BLaER1 treated with 17β-estradiol and CSF1 and Interleukin-3, amounts not matched to agents 10 nM and 100 nM (cell line): ENCODE measurements at regions not wholly inside any gene's neighbourhood (a gene's known extent, or its start where the extent isn't known, plus 50 kb on each side); places are given as distances from the start of the nearest gene placed in this dataset.
A peak's percentile ranks its signal among the peaks of the same experiment; 100 is the strongest.

Experiments
- H3K27ac ChIP-seq, 11 experiments: shearing (Covaris generic); formaldehyde crosslinking; 2 replicates each; pipeline ENCODE4 v1.8.1; 2022
- H3K27me3 ChIP-seq, 11 experiments: shearing (Covaris generic); formaldehyde crosslinking; 2 replicates each; pipeline ENCODE4 v1.8.1; 2022
- H3K36me3 ChIP-seq, 11 experiments: shearing (Covaris generic); formaldehyde crosslinking; 2 replicates each; pipeline ENCODE4 v1.8.1; 2022
- H3K4me1 ChIP-seq, 10 experiments: shearing (Covaris generic); formaldehyde crosslinking; 2 replicates each; pipeline ENCODE4 v1.8.1; 2022
- H3K4me2 ChIP-seq, 11 experiments: shearing (Covaris generic); formaldehyde crosslinking; 2 replicates each; pipeline ENCODE4 v1.8.1; 2022
- H3K4me3 ChIP-seq, 10 experiments: shearing (Covaris generic); formaldehyde crosslinking; 2 replicates each; pipeline ENCODE4 v1.8.1; 2022
- H3K9ac ChIP-seq, 11 experiments: shearing (Covaris generic); formaldehyde crosslinking; 2 replicates each; pipeline ENCODE4 v1.8.1; 2022
- H3K9me3 ChIP-seq, 11 experiments: shearing (Covaris generic); formaldehyde crosslinking; replicated peaks in 1 of 11; 2 replicates each; pipeline ENCODE4 v1.8.1; 2022
- H4K20me1 ChIP-seq, 11 experiments: shearing (Covaris generic); formaldehyde crosslinking; 2 replicates each; pipeline ENCODE4 v1.8.1; 2022
- Cebpa-rat ChIP-seq, 11 experiments: shearing (Covaris generic); IDR thresholded peaks; 2 replicates each; pipeline ENCODE4 v1.8.1; 2022

- Histone ChIP-seq H3K4me2 (no peak overlapping the region), H3K4me3 (no peak overlapping the region), H3K36me3 (no peaks in the 10 kb centered on the region), H3K9ac (no peak overlapping the region), H3K9me3 (peaks cover 0 to 12% (median 7%) of the 10 kb centered on the region in 11 experiments; a peak in 10 of 22 replicates), H4K20me1 (no peaks in the 10 kb centered on the region), H3K27ac (no peak overlapping the region), H3K27me3 (no peaks in the 10 kb centered on the region), H3K4me1 (peaks cover 0 to 9% (median 0%) of the 10 kb centered on the region in 10 experiments; a peak in 3 of 20 replicates)
- no peak for TF ChIP-seq Cebpa-rat (IDR thresholded peaks at IDR 0.05)
These were observed 54.2 kb upstream of the ANKRD1 start for GRCh38 chr10:90975096-90975495.

GRCh38 chr10:90977162-90977854, 56.4 kb upstream of the ANKRD1 start:
- Histone ChIP-seq H3K4me1 (peaks cover 0 to 9% (median 0%) of the 10 kb centered on the region in 10 experiments; a peak in 3 of 20 replicates), H3K27me3 (no peaks in the 10 kb centered on the region), H3K9ac (no peak overlapping the region), H3K27ac (no peak overlapping the region), H3K9me3 (peaks cover 0 to 12% (median 7%) of the 10 kb centered on the region in 11 experiments; a peak in 10 of 22 replicates), H3K36me3 (no peaks in the 10 kb centered on the region), H3K4me2 (peak overlapping the region in 4 of 11 experiments; percentile 6 to 22 (median 14); a peak in 4 of 22 replicates), H4K20me1 (no peaks in the 10 kb centered on the region), H3K4me3 (no peak overlapping the region)
- TF ChIP-seq Cebpa-rat (IDR thresholded peaks at IDR 0.05), result no peak

- H3K9me3 ChIP-seq, result peaks cover 0 to 12% (median 7%) of the 10 kb centered on the region in 11 experiments; a peak in 10 of 22 replicates
- H3K27me3 ChIP-seq, result no peaks in the 10 kb centered on the region
- peaks cover 0 to 9% (median 3%) of the 10 kb centered on the region in 10 experiments; a peak in 10 of 20 replicates for H3K4me1 ChIP-seq
- H3K36me3 ChIP-seq, result no peaks in the 10 kb centered on the region
- no peaks in the 10 kb centered on the region for H4K20me1 ChIP-seq
- no peak overlapping the region for H3K9ac ChIP-seq
- H3K27ac ChIP-seq, result no peak overlapping the region
- peak overlapping the region in 4 of 11 experiments; percentile 6 to 22 (median 14); a peak in 4 of 22 replicates for H3K4me2 ChIP-seq
- TF ChIP-seq Cebpa-rat (IDR thresholded peaks at IDR 0.05), result no peak
- H3K4me3 ChIP-seq, result no peak overlapping the region
These were observed 57.1 kb upstream of the ANKRD1 start for GRCh38 chr10:90977855-90978486.

DNA sequence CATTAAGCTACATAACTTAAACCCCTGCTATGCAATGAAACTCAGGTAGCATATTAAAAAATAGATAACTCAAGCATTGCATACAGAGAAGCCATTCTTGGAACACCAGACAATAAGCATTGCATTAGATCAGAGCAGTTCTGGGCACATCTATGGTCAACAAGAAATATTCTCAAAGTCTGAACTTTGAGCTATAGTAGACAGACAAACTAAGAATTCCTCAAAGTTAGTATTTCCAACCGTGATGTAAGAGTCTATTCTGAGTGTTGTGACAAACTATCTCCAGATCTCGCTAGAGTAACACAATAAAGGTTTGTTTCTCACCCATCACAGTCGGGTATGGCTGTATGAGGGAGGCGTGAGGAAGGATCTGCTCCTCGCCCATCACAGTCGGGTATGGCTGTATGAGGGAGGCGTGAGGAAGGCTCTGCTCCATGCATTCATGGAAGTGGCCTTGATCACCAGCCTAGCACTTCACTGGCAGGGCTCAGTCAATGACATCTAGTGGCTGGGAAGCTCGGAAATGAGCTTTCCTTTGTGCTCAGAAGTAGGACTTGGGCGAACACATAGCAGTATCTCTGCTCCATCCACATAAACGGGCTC, 61.6 kb upstream of the ANKRD1 start:
- no peak for TF ChIP-seq Cebpa-rat (IDR thresholded peaks at IDR 0.05)
- Histone ChIP-seq H3K4me3 (no peak overlapping the region), H3K4me2 (peak overlapping the region in 4 of 11 experiments; percentile 80 to 91 (median 84); a peak in 7 of 22 replicates), H3K27ac (peak overlapping the region in 1 of 11 experiments; percentile 75; a peak in 1 of 22 replicates), H3K4me1 (peaks cover 20 to 49% (median 39%) of the 10 kb centered on the region in 10 experiments), H3K9ac (no peak overlapping the region), H3K36me3 (no peaks in the 10 kb centered on the region), H3K9me3 (no peaks in the 10 kb centered on the region), H3K27me3 (no peaks in the 10 kb centered on the region), H4K20me1 (no peaks in the 10 kb centered on the region)

- Histone ChIP-seq H3K27ac (peak overlapping the region in 3 of 11 experiments; percentile 41 to 75 (median 75); a peak in 6 of 22 replicates), H3K4me3 (peak overlapping the region in 1 of 10 experiments; percentile 29; a peak in 1 of 20 replicates), H4K20me1 (no peaks in the 10 kb centered on the region), H3K9ac (peak overlapping the region in 2 of 11 experiments; percentile 65 to 74; a peak in 4 of 22 replicates), H3K27me3 (no peaks in the 10 kb centered on the region), H3K36me3 (no peaks in the 10 kb centered on the region), H3K4me2 (peak overlapping the region; percentile 55 to 91 (median 81)), H3K4me1 (peaks cover 20 to 64% (median 42%) of the 10 kb centered on the region in 10 experiments), H3K9me3 (no peaks in the 10 kb centered on the region)
- TF ChIP-seq Cebpa-rat (IDR thresholded peaks at IDR 0.05), result no peak
These were observed 63.1 kb upstream of the ANKRD1 start for GRCh38 chr10:90983914-90984549.

DNA sequence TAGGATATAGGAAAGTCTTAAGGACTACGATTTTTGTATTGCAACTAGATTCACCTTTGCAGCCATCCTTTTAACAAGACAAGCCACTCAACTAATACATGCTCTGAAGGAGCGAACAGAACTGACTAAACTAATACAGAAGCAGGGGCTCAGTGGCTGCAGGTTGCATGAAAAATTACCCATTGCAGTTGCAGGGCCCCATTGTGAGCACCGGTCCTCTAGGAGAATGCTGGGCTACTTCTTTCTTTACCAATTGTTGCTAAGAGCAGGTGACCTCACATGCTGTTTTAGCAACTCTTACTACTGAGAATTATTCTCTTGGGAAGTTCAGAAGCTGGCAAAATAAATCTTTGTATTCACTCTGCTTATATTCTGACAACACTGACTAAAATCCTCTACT, 64.0 kb upstream of the ANKRD1 start:
- Histone ChIP-seq H3K9ac (peak overlapping the region in 2 of 11 experiments; percentile 4 to 11; a peak in 1 of 22 replicates), H3K4me3 (no peak overlapping the region), H3K27ac (peak overlapping the region in 2 of 11 experiments; percentile 14 to 37; a peak in 3 of 22 replicates), H3K36me3 (no peaks in the 10 kb centered on the region), H4K20me1 (no peaks in the 10 kb centered on the region), H3K9me3 (no peaks in the 10 kb centered on the region), H3K4me2 (peak overlapping the region; percentile 55 to 91 (median 81); a peak in 20 of 22 replicates), H3K27me3 (no peaks in the 10 kb centered on the region), H3K4me1 (peaks cover 20 to 70% (median 46%) of the 10 kb centered on the region in 10 experiments)
- no peak for TF ChIP-seq Cebpa-rat (IDR thresholded peaks at IDR 0.05)

DNA sequence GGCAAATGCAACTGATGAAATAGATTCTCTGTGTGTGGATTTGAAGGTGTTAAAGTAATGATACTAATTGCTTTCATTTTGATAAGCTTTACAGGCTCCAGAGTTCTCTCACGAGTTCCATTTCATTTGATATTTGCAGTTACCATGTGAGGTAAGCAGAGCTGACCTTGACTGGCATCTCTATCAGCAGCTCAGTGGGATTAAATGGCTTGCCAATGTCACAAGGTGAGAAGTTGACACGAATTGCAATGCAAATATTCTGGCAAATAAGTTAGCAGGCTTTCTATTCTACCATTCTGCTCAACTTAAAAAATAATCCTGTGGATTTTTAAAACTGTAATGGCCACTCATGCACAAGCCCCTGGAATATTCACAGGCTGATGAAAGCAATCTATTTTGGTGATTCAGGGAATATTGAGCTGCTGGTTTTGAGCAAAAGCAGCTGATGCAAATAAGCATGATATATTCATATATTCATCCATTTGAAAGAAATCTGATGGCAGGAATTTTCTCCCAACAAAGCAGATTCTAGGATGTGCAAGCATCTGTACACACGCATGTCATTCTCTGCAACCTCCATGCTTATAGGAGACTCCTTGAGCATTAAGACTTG, 64.5 kb upstream of the ANKRD1 start:
- Histone ChIP-seq H3K27ac (peak overlapping the region in 2 of 11 experiments; percentile 14 to 37; a peak in 3 of 22 replicates), H3K4me1 (peaks cover 20 to 70% (median 46%) of the 10 kb centered on the region in 10 experiments), H3K9me3 (no peaks in the 10 kb centered on the region), H4K20me1 (no peaks in the 10 kb centered on the region), H3K36me3 (no peaks in the 10 kb centered on the region), H3K9ac (peak overlapping the region in 1 of 11 experiments; percentile 4; a peak in 1 of 22 replicates), H3K27me3 (no peaks in the 10 kb centered on the region), H3K4me2 (peak overlapping the region; percentile 55 to 91 (median 81); a peak in 16 of 22 replicates), H3K4me3 (no peak overlapping the region)
- no peak for TF ChIP-seq Cebpa-rat (IDR thresholded peaks at IDR 0.05)

DNA sequence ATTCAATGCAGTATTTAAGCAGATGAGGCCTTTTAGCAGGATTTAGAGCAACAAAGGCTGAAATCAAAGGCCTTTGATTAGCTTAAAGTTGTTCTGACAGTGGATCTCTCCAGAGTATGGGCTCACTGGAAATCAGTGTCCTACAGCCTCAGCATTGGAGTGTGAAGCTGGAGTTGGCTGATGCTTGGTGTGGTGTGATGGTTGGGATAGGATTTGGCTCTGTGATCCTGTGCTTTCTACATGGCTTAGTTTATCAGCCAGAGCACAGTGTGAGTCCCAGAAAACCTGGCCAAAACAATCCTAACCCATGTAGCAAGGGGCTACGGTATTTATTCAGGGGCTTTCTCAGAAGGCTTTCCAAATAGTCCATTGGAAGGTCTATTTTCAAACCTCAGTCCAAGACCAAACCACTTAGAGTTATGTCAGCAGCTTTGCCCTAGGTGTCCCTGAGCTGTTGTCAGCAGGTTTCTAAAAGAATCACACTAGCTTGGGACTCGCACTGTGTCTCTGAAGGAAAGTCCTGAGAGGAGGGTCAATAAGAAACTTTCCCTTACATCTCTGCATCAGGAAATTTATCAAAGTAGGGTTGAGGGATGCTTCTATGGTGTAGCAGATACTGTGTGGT, 65.4 kb upstream of the ANKRD1 start:
- Histone ChIP-seq H3K27me3 (no peaks in the 10 kb centered on the region), H3K27ac (no peak overlapping the region), H3K9ac (no peak overlapping the region), H3K4me1 (peaks cover 20 to 70% (median 46%) of the 10 kb centered on the region in 10 experiments), H3K9me3 (no peaks in the 10 kb centered on the region), H3K4me3 (no peak overlapping the region), H4K20me1 (no peaks in the 10 kb centered on the region), H3K4me2 (peak overlapping the region in 6 of 11 experiments; percentile 4 to 91 (median 58); a peak in 9 of 22 replicates), H3K36me3 (no peaks in the 10 kb centered on the region)
- TF ChIP-seq Cebpa-rat (IDR thresholded peaks at IDR 0.05), result no peak
